Effector memory CD4-positive, alpha-beta T cell (primary cell): ENCODE measurements at regions not wholly inside any gene's neighbourhood (a gene's known extent, or its start where the extent isn't known, plus 50 kb on each side); places are given as distances from the start of the nearest gene placed in this dataset.
"Not testable (repeated sequence)": the region's sequence is repeated elsewhere in the genome, so short reads cannot be mapped to it uniquely, and the experiment has no call there.

Experiments used
- DNase-seq, 3 donors: peaks; one replicate each; pipeline ENCODE4 v3.0.0-alpha.2; 2020
- H3K27ac ChIP-seq: 2 replicates; pipeline ENCODE4 v1.7.0; 2013; ENCODE audit warnings: mild to moderate bottlenecking, low read length, moderate library complexity; ENCODE audit not compliant: insufficient read depth, poor library complexity, severe bottlenecking
- H3K27me3 ChIP-seq: replicated peaks from 2 replicates; pipeline ENCODE4 v1.7.0; 2013; ENCODE audit warnings: mild to moderate bottlenecking, low read length; ENCODE audit not compliant: insufficient read depth, control insufficient read depth, poor library complexity, severe bottlenecking
- H3K36me3 ChIP-seq: 2 replicates; pipeline ENCODE4 v1.7.0; 2013; ENCODE audit warnings: mild to moderate bottlenecking, low read length, moderate library complexity; ENCODE audit not compliant: control insufficient read depth, insufficient read depth
- H3K4me1 ChIP-seq: 2 replicates; pipeline ENCODE4 v1.7.0; 2013; ENCODE audit warnings: low read length, mild to moderate bottlenecking; ENCODE audit not compliant: control insufficient read depth, insufficient read depth, poor library complexity, severe bottlenecking
- H3K4me3 ChIP-seq: 2 replicates; pipeline ENCODE4 v1.7.0; 2013; ENCODE audit warnings: low read length, low read depth, mild to moderate bottlenecking; ENCODE audit not compliant: insufficient read depth, poor library complexity, severe bottlenecking
- H3K9me3 ChIP-seq: 2 replicates; pipeline ENCODE4 v1.7.0; 2013; ENCODE audit warnings: mild to moderate bottlenecking, low read length, moderate library complexity; ENCODE audit not compliant: control insufficient read depth

DNA sequence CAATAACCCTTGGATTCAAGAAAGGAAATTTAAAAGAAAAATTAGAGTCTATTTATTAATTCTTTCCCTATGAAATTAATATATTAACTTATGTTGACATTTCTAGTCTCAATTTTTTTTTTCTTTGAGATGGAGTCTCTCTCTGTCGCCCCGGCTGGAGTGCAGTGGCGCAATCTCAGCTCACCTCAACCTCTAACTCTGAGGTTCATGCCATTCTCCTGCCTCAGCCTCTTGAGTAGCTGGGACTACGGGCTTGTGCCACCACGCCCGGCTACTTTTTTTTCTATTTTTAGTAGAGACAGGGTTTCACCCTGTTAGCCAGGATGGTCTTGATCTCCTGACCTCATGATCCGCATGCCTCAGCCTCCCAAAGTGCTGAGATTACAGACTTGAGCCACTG is 411.7 kb upstream of the GRAMD2B start:
- H3K27ac ChIP-seq, H3K4me3 ChIP-seq, H3K36me3 ChIP-seq, H3K4me1 ChIP-seq, H3K9me3 ChIP-seq, DNase-seq, H3K27me3 ChIP-seq: not testable (repeated sequence)

GRCh38 chr5:126014676-126015075 is 408.5 kb upstream of the GRAMD2B start:
- Histone ChIP-seq H3K36me3 (no peaks in the 10 kb centered on the region), H3K9me3 (no peaks in the 10 kb centered on the region), H3K4me3 (no peak overlapping the region), H3K27me3 (no peaks in the 10 kb centered on the region), H3K4me1 (no peaks in the 10 kb centered on the region), H3K27ac (no peak overlapping the region)
- no peak for DNase-seq

DNA sequence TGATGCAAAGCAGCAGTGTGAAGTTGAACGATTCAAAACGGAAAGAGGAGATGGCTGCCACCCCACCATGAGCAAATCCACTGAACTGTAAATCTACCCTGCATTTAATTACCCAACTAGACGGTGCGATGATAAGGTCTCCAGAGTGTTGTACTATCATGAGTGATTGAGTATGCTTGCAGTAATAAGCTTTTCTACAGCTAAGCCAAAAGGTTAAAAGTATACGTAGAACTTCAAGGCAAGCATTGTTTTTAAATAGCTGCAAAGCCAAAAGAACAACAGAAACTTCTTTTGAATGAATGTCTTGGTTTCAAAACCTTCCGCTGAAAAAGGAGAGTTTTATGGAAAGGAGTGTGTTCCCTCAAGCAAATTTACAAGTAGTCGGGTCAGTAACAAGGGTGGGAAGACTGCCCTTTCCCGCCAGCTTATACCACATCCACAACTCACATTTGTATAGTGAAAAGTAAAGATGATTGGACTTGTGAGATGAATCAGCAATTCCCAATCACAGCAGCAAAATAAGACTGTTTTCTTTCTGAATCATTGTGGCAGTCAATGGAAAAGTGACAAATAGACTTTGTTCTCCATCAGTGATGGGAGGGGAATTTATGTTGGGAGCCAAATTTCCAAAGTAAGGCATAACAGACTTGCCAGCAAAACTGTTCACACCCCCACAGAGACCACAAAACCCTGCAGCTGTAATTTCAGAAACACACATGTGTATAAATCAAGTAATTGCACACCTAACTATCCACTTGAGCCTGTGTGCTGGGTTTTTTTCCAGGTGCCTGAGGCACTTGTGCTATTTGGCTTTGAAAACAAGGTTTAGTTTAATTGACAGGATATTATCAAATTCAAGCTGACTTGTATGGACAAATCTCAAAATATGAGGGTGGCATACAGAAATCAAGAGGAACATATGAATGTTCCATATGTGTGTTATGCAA is 407.7 kb upstream of the GRAMD2B start:
- Histone ChIP-seq H3K36me3 (no peaks in the 10 kb centered on the region), H3K9me3 (no peaks in the 10 kb centered on the region), H3K27ac (no peak overlapping the region), H3K27me3 (no peaks in the 10 kb centered on the region), H3K4me3 (no peak overlapping the region), H3K4me1 (no peaks in the 10 kb centered on the region)
- DNase-seq, result no peak

DNA sequence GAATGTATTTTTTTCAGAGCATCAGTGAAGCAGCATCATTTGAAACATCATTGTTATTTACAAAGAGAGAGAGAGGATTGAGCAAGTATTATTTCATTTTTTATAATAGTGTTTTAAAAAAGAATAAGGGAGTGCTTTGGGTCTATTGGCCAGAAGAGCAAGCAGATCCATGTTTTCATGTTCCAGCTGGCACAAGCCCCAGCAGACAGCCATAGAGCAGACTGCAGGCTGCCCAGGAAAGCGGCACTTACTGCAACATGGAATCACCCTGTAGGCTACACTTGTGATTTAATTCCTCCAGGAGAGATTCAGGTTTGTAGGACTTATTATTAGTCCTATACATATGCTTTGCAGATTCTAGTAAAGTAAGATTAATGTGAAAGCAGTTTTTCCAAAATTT is 407.0 kb upstream of the GRAMD2B start:
- Histone ChIP-seq H3K4me1 (no peaks in the 10 kb centered on the region), H3K36me3 (no peaks in the 10 kb centered on the region), H3K27me3 (no peaks in the 10 kb centered on the region), H3K27ac (no peak overlapping the region), H3K4me3 (no peak overlapping the region), H3K9me3 (no peaks in the 10 kb centered on the region)
- no peak for DNase-seq

DNA sequence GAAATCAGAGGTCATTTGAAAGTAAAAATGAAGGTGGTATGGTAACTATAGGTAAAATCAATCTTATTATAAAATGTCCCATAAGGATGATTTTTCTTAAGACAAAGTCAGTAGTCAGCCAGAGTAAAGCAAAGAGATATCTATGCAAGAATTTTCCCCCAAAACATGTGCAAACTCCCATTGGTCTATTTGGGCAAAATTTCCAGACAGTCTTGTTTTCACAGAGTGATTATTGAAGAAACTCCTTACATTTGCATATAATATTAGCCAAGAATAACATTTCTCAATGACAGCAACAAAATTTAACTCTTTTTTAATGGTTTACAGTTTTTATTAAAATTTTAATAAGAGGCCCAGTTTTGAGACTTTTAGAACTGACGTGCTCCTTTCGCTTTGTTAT is 406.1 kb upstream of the GRAMD2B start:
- no peak overlapping the region for H3K27ac ChIP-seq
- H3K4me1 ChIP-seq, result no peaks in the 10 kb centered on the region
- H3K9me3 ChIP-seq, result no peaks in the 10 kb centered on the region
- no peaks in the 10 kb centered on the region for H3K27me3 ChIP-seq
- H3K4me3 ChIP-seq, result no peak overlapping the region
- no peaks in the 10 kb centered on the region for H3K36me3 ChIP-seq
- DNase-seq, result no peak

GRCh38 chr5:126020770-126021169 is 402.4 kb upstream of the GRAMD2B start:
- H3K4me3 ChIP-seq, result no peak overlapping the region
- no peaks in the 10 kb centered on the region for H3K9me3 ChIP-seq
- H3K4me1 ChIP-seq, result no peaks in the 10 kb centered on the region
- no peaks in the 10 kb centered on the region for H3K27me3 ChIP-seq
- DNase-seq, result no peak
- H3K27ac ChIP-seq, result no peak overlapping the region
- no peaks in the 10 kb centered on the region for H3K36me3 ChIP-seq

- DNase-seq, result no peak
- Histone ChIP-seq H3K4me1 (no peaks in the 10 kb centered on the region), H3K27ac (no peak overlapping the region), H3K36me3 (no peaks in the 10 kb centered on the region), H3K27me3 (no peaks in the 10 kb centered on the region), H3K4me3 (no peak overlapping the region), H3K9me3 (no peaks in the 10 kb centered on the region)
Measured at GRCh38 chr5:126023994-126024441, 399.2 kb upstream of the GRAMD2B start.

- no peaks in the 10 kb centered on the region for H3K9me3 ChIP-seq
- DNase-seq, result no peak
- H3K4me1 ChIP-seq, result no peaks in the 10 kb centered on the region
- H3K27ac ChIP-seq, result no peak overlapping the region
- no peaks in the 10 kb centered on the region for H3K27me3 ChIP-seq
- H3K36me3 ChIP-seq, result no peaks in the 10 kb centered on the region
- H3K4me3 ChIP-seq, result no peak overlapping the region
Measured at GRCh38 chr5:126027149-126027548, 396.1 kb upstream of the GRAMD2B start.

- H3K27ac ChIP-seq, result no peak overlapping the region
- H3K27me3 ChIP-seq, result no peaks in the 10 kb centered on the region
- H3K9me3 ChIP-seq, result no peaks in the 10 kb centered on the region
- H3K4me1 ChIP-seq, result no peaks in the 10 kb centered on the region
- no peaks in the 10 kb centered on the region for H3K36me3 ChIP-seq
- no peak overlapping the region for H3K4me3 ChIP-seq
- no peak for DNase-seq
Measured at GRCh38 chr5:126027652-126028051, 395.6 kb upstream of the GRAMD2B start.

GRCh38 chr5:126028336-126028735 is 394.9 kb upstream of the GRAMD2B start:
- Histone ChIP-seq H3K4me3 (no peak overlapping the region), H3K27ac (no peak overlapping the region), H3K9me3 (no peaks in the 10 kb centered on the region), H3K36me3 (no peaks in the 10 kb centered on the region), H3K4me1 (no peaks in the 10 kb centered on the region), H3K27me3 (no peaks in the 10 kb centered on the region)
- no peak for DNase-seq
